GM18499 (cell line): ENCODE measurements at regions not wholly inside any gene's neighbourhood (a gene's known extent, or its start where the extent isn't known, plus 50 kb on each side); places are given as distances from the start of the nearest gene placed in this dataset.

Experiments used
- ATAC-seq: cut with Tn5 transposase; IDR thresholded peaks from one replicate; pipeline ENCODE4 v1.9.1; 2021; ENCODE audit warnings: moderate number of reproducible peaks; ENCODE audit not compliant: insufficient read depth, unreplicated experiment

- no peak for ATAC-seq
These were observed 177.0 kb upstream of the IRX6 start for GRCh38 chr16:55146966-55147365.

- ATAC-seq = no peak
These were observed 176.6 kb upstream of the IRX6 start for GRCh38 chr16:55147396-55147795.

GRCh38 chr16:55149622-55150021 is 174.4 kb upstream of the IRX6 start:
- no peak for ATAC-seq

GRCh38 chr16:55151561-55152305 is 172.3 kb upstream of the IRX6 start:
- no peak for ATAC-seq

- ATAC-seq = no peak
These were observed 171.1 kb upstream of the IRX6 start for GRCh38 chr16:55152875-55153390.

- no peak for ATAC-seq
These were observed 169.7 kb upstream of the IRX6 start for GRCh38 chr16:55154262-55154661.

GRCh38 chr16:55154956-55155355 is 169.0 kb upstream of the IRX6 start:
- no peak for ATAC-seq

- no peak for ATAC-seq
These were observed 168.2 kb upstream of the IRX6 start for GRCh38 chr16:55155815-55156214.

- ATAC-seq = no peak
These were observed 154.2 kb upstream of the IRX6 start for GRCh38 chr16:55169780-55170179.

GRCh38 chr16:55171241-55171640 is 152.8 kb upstream of the IRX6 start:
- ATAC-seq = no peak

- no peak for ATAC-seq
These were observed 148.6 kb upstream of the IRX6 start for GRCh38 chr16:55175389-55175788.

- ATAC-seq = no peak
These were observed 147.1 kb upstream of the IRX6 start for GRCh38 chr16:55176901-55177300.

- ATAC-seq = no peak
These were observed 144.6 kb upstream of the IRX6 start for GRCh38 chr16:55179411-55179810.

- ATAC-seq = no peak
These were observed 144.0 kb upstream of the IRX6 start for GRCh38 chr16:55179852-55180585.

GRCh38 chr16:55184052-55184451 is 140.0 kb upstream of the IRX6 start:
- no peak for ATAC-seq

GRCh38 chr16:55184619-55185018 is 139.4 kb upstream of the IRX6 start:
- ATAC-seq = no peak

- ATAC-seq = no peak
These were observed 134.8 kb upstream of the IRX6 start for GRCh38 chr16:55189224-55189623.

GRCh38 chr16:55189682-55190636 is 134.0 kb upstream of the IRX6 start:
- no peak for ATAC-seq

- ATAC-seq = no peak
These were observed 131.3 kb upstream of the IRX6 start for GRCh38 chr16:55192734-55193133.

- ATAC-seq = no peak
These were observed 120.4 kb upstream of the IRX6 start for GRCh38 chr16:55203570-55203969.

- no peak for ATAC-seq
These were observed 119.9 kb upstream of the IRX6 start for GRCh38 chr16:55204069-55204468.
